H9 (cell line): ENCODE measurements at regions not wholly inside any gene's neighbourhood (a gene's known extent, or its start where the extent isn't known, plus 50 kb on each side); places are given as distances from the start of the nearest gene placed in this dataset.

Experiments used
- DNase-seq: peaks from one replicate; pipeline ENCODE4 v3.0.0-alpha.2; 2017
- H2AFZ ChIP-seq: one replicate; pipeline ENCODE4 v1.6.1; 2013; ENCODE audit warnings: mild to moderate bottlenecking, low read length, control low read depth, moderate library complexity
- H2AK5ac ChIP-seq: 2 replicates; pipeline ENCODE4 v1.6.1; 2013; ENCODE audit warnings: low read length, control low read depth, mixed read lengths; ENCODE audit not compliant: insufficient read length
- H2BK120ac ChIP-seq: one replicate; pipeline ENCODE4 v1.6.1; 2013; ENCODE audit warnings: low read depth, mild to moderate bottlenecking, low read length, control low read depth, inconsistent platforms; ENCODE audit not compliant: poor library complexity, severe bottlenecking
- H2BK12ac ChIP-seq: 2 replicates; pipeline ENCODE4 v1.6.1; 2013; ENCODE audit warnings: low read length, control low read depth, mixed read lengths, low read depth; ENCODE audit not compliant: insufficient read length
- H2BK15ac ChIP-seq: 2 replicates; pipeline ENCODE4 v1.6.1; 2013; ENCODE audit warnings: low read depth, low read length, control low read depth
- H2BK20ac ChIP-seq: one replicate; pipeline ENCODE4 v1.6.1; 2013; ENCODE audit warnings: low read depth, mild to moderate bottlenecking, low read length, control low read depth, inconsistent platforms; ENCODE audit not compliant: poor library complexity, severe bottlenecking
- H2BK5ac ChIP-seq: 2 replicates; pipeline ENCODE4 v1.6.1; 2013; ENCODE audit warnings: low read length, control low read depth, mixed read lengths; ENCODE audit not compliant: insufficient read length
- H3K14ac ChIP-seq: 2 replicates; pipeline ENCODE4 v1.6.1; 2013; ENCODE audit warnings: low read length, control low read depth; ENCODE audit not compliant: insufficient read depth
- H3K18ac ChIP-seq: 2 replicates; pipeline ENCODE4 v1.6.1; 2013; ENCODE audit warnings: low read depth, mild to moderate bottlenecking, mixed read lengths, low read length, control low read depth; ENCODE audit not compliant: insufficient read length
- H3K23ac ChIP-seq: 2 replicates; pipeline ENCODE4 v1.6.1; 2013; ENCODE audit warnings: low read length, control low read depth, mixed read lengths, low read depth; ENCODE audit not compliant: insufficient read length
- H3K23me2 ChIP-seq: 2 replicates; pipeline ENCODE4 v1.6.1; 2013; ENCODE audit warnings: low read depth, mild to moderate bottlenecking, mixed read lengths, low read length, control low read depth; ENCODE audit not compliant: insufficient read length, poor library complexity, severe bottlenecking
- H3K27ac ChIP-seq: 2 replicates; pipeline ENCODE4 v1.5.1; 2013; ENCODE audit warnings: low read length, control low read depth, mixed read lengths, low read depth; ENCODE audit not compliant: insufficient read length
- H3K27me3 ChIP-seq: 2 replicates; pipeline ENCODE4 v1.6.1; 2013; ENCODE audit warnings: low read length, control low read depth, inconsistent platforms; ENCODE audit not compliant: insufficient read depth
- H3K4ac ChIP-seq: 2 replicates; pipeline ENCODE4 v1.6.1; 2013; ENCODE audit warnings: low read depth, mild to moderate bottlenecking, control low read depth, inconsistent platforms, low read length, moderate library complexity
- H3K4me1 ChIP-seq: 2 replicates; pipeline ENCODE4 v1.6.1; 2013; ENCODE audit warnings: low read length, control low read depth, inconsistent platforms; ENCODE audit not compliant: insufficient read depth
- H3K4me2 ChIP-seq: 2 replicates; pipeline ENCODE4 v1.6.1; 2013; ENCODE audit warnings: low read length, control low read depth, mixed read lengths; ENCODE audit not compliant: insufficient read length, insufficient read depth
- H3K56ac ChIP-seq: 2 replicates; pipeline ENCODE4 v1.6.1; 2013; ENCODE audit warnings: low read depth, mild to moderate bottlenecking, mixed read lengths, low read length, control low read depth; ENCODE audit not compliant: insufficient read length
- H3K79me1 ChIP-seq: 2 replicates; pipeline ENCODE4 v1.6.1; 2013; ENCODE audit warnings: low read depth, mild to moderate bottlenecking, moderate library complexity, low read length, control low read depth, inconsistent platforms; ENCODE audit not compliant: insufficient read depth, poor library complexity, severe bottlenecking
- H3K79me2 ChIP-seq: 2 replicates; pipeline ENCODE4 v1.6.1; 2013; ENCODE audit warnings: low read length, control low read depth, inconsistent platforms; ENCODE audit not compliant: insufficient read depth
- H3K9ac ChIP-seq: 2 replicates; pipeline ENCODE4 v1.6.1; 2013; ENCODE audit warnings: low read length, control low read depth, mixed read lengths; ENCODE audit not compliant: insufficient read length; ENCODE audit errors: extremely low read depth
- H3K9me3 ChIP-seq: one replicate; pipeline ENCODE4 v1.6.1; 2013; ENCODE audit warnings: low read depth, low read length, inconsistent platforms; ENCODE audit not compliant: control insufficient read depth
- H3T11ph ChIP-seq: one replicate; pipeline ENCODE4 v1.6.1; 2013; ENCODE audit warnings: mild to moderate bottlenecking, low read length, control low read depth, inconsistent platforms
- H4K20me1 ChIP-seq: one replicate; pipeline ENCODE4 v1.6.1; 2013; ENCODE audit not compliant: control insufficient read depth, insufficient read length, insufficient read depth
- H4K5ac ChIP-seq: 2 replicates; pipeline ENCODE4 v1.6.1; 2013; ENCODE audit warnings: low read depth, mild to moderate bottlenecking, mixed read lengths, low read length, control low read depth; ENCODE audit not compliant: insufficient read length
- H4K8ac ChIP-seq: replicated peaks from 2 replicates; pipeline ENCODE4 v1.6.1; 2013; ENCODE audit warnings: low read length, control low read depth, mixed read lengths, low read depth; ENCODE audit not compliant: insufficient read length
- H4K91ac ChIP-seq: 2 replicates; pipeline ENCODE4 v1.6.1; 2013; ENCODE audit warnings: low read depth, mild to moderate bottlenecking, moderate library complexity, mixed read lengths, low read length, control low read depth; ENCODE audit not compliant: insufficient read length
- H3K27ac Mint-ChIP-seq, 3 experiments: 2 replicates in 2 of 3; 3 replicates in 1 of 3; pipeline ENCODE4 v1.8.0; 2020 to 2021; ENCODE audit warnings: mixed read lengths in 3 of 3, mild to moderate bottlenecking in 1 of 3, moderate library complexity in 1 of 3
- H3K27me3 Mint-ChIP-seq: 2 replicates; pipeline ENCODE4 v1.8.0; 2021; ENCODE audit warnings: low read depth, mild to moderate bottlenecking, moderate library complexity, mixed read lengths
- H3K36me3 Mint-ChIP-seq, 3 experiments: 2 replicates in 2 of 3; 3 replicates in 1 of 3; pipeline ENCODE4 v1.8.0; 2020 to 2021; ENCODE audit warnings: low read depth in 3 of 3, mixed read lengths in 3 of 3; ENCODE audit not compliant: insufficient read depth in 1 of 3
- H3K4me1 Mint-ChIP-seq, 2 experiments: 2 replicates each; pipeline ENCODE4 v1.8.0; 2020; ENCODE audit warnings: mixed read lengths in 2 of 2
- H3K4me3 Mint-ChIP-seq, 2 experiments: 2 replicates in 1 of 2; 3 replicates in 1 of 2; pipeline ENCODE4 v1.8.0; 2020 to 2021; ENCODE audit warnings: mild to moderate bottlenecking in 2 of 2, mixed read lengths in 2 of 2, moderate library complexity in 1 of 2
- H3K9me3 Mint-ChIP-seq, 2 experiments: 2 replicates in 1 of 2; 3 replicates in 1 of 2; pipeline ENCODE4 v1.8.0; 2020; ENCODE audit warnings: mild to moderate bottlenecking in 2 of 2, mixed read lengths in 2 of 2, moderate library complexity in 1 of 2
- WGBS: extraction: QIAGEN DNeasy Blood & Tissue Kit; methylation state at CpG from one replicate; pipeline ENCODE4 v1.1.7; 2013; ENCODE audit warnings: missing lambda C conversion rate, low lambda C conversion rate, mixed read lengths; ENCODE audit not compliant: insufficient read length; ENCODE audit errors: extremely low coverage; 5-methylcytosine and 5-hydroxymethylcytosine counted together
- TF ChIP-seq, protein P1 (sequence below): fragments of 200-600 bp; sonication (generic); conservative IDR thresholded peaks from 3 replicates; pipeline ENCODE4 v1.8.0; 2021; ENCODE audit warnings: antibody characterized with exemption, mild to moderate bottlenecking

DNA sequence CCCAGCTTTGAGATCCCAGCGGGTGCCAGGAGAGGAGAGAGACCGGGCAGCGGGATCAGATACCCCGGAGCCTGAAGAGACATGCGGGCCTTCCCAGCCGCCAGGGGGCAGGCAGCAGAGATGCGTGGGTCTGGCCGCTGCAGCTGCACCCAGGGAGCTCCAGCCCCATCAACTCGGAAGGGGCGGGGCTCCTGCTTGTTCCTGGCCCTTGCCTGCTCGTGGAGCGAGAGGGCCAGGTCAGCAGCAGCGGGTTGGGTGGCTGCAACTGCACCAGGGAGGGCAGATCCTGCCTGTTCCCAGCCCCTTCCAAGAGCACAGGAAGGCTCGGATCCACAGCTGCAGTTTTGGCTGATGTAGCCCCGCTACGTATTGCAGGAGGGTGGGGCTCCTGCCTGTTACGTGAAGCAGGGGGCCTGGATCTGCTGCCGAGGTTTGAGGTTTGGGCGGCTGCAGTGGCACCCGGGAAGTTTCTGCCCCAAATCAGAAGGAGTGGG is 532.8 kb downstream of the RFPL4B start:
- no peaks in the 10 kb centered on the region for H3K79me2 ChIP-seq
- peak; percentile 97 for DNase-seq
- peak overlapping the region in 1 of 3 experiments; percentile 94; a peak in 1 of 7 replicates for H3K27ac Mint-ChIP-seq
- H2AFZ ChIP-seq = no peak overlapping the region
- H3K36me3 Mint-ChIP-seq = no peaks in the 10 kb centered on the region
- no peak overlapping the region for H3K56ac ChIP-seq
- no CpG with 5 or more reads among the region's 20 CpGs for WGBS
- H3K9me3 Mint-ChIP-seq = no peaks in the 10 kb centered on the region
- H2BK12ac ChIP-seq = no peak overlapping the region
- no peaks in the 10 kb centered on the region for H3K27me3 ChIP-seq
- no peak overlapping the region for H2BK5ac ChIP-seq
- peak overlapping the region in 1 of 2 experiments; percentile 48; a peak in 2 of 5 replicates for H3K4me3 Mint-ChIP-seq
- no peaks in the 10 kb centered on the region for H3K27me3 Mint-ChIP-seq
- H4K8ac ChIP-seq = no peak overlapping the region
- peaks cover 4 to 12% of the 10 kb centered on the region in 2 experiments for H3K4me1 Mint-ChIP-seq
- TF ChIP-seq, protein P1, sequence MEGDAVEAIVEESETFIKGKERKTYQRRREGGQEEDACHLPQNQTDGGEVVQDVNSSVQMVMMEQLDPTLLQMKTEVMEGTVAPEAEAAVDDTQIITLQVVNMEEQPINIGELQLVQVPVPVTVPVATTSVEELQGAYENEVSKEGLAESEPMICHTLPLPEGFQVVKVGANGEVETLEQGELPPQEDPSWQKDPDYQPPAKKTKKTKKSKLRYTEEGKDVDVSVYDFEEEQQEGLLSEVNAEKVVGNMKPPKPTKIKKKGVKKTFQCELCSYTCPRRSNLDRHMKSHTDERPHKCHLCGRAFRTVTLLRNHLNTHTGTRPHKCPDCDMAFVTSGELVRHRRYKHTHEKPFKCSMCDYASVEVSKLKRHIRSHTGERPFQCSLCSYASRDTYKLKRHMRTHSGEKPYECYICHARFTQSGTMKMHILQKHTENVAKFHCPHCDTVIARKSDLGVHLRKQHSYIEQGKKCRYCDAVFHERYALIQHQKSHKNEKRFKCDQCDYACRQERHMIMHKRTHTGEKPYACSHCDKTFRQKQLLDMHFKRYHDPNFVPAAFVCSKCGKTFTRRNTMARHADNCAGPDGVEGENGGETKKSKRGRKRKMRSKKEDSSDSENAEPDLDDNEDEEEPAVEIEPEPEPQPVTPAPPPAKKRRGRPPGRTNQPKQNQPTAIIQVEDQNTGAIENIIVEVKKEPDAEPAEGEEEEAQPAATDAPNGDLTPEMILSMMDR = peak; percentile 76; the same call in 2 of the 3 replicates
- no peaks in the 10 kb centered on the region for H4K20me1 ChIP-seq
- H3T11ph ChIP-seq = no peak overlapping the region
- H3K23ac ChIP-seq = no peak overlapping the region
- no peaks in the 10 kb centered on the region for H3K79me1 ChIP-seq
- H3K4me1 ChIP-seq = no peaks in the 10 kb centered on the region
- no peak overlapping the region for H2BK120ac ChIP-seq
- H3K27ac ChIP-seq = no peak overlapping the region
- no peak overlapping the region for H2AK5ac ChIP-seq
- no peak overlapping the region for H4K91ac ChIP-seq
- no peak overlapping the region for H2BK20ac ChIP-seq
- H3K23me2 ChIP-seq = no peaks in the 10 kb centered on the region
- H3K4ac ChIP-seq = no peak overlapping the region
- no peak overlapping the region for H2BK15ac ChIP-seq
- no peaks in the 10 kb centered on the region for H3K9me3 ChIP-seq
- H3K9ac ChIP-seq = no peak overlapping the region
- H3K14ac ChIP-seq = peak overlapping the region; percentile 44; the same call in 1 of the 2 replicates
- no peak overlapping the region for H4K5ac ChIP-seq
- H3K4me2 ChIP-seq = no peak overlapping the region
- H3K18ac ChIP-seq = no peak overlapping the region
